HEK293 (cell line): ENCODE measurements at regions not wholly inside any gene's neighbourhood (a gene's known extent, or its start where the extent isn't known, plus 50 kb on each side); places are given as distances from the start of the nearest gene placed in this dataset.

Experiments
- CTCF ChIA-PET: fragments of 350-600 bp; formaldehyde crosslinking; extraction: SDS; loops from one replicate; lab custom pipeline; 2021; ENCODE audit warnings: antibody characterized with exemption; lab: Yijun Ruan, JAX
- POLR2A ChIA-PET: fragments of 300-600 bp; formaldehyde crosslinking; extraction: SDS; loops from one replicate; lab custom pipeline; 2020; ENCODE audit warnings: antibody characterized with exemption, inconsistent platforms; lab: Yijun Ruan, JAX
- H3K27ac ChIP-seq: fragments of 200-500 bp; sonication (Bioruptor generic); 2 replicates; pipeline ENCODE4 v1.5.1; 2014; ENCODE audit warnings: low read depth, low read length, control low read depth, inconsistent platforms; ENCODE audit errors: extremely low read depth
- H3K36me3 ChIP-seq, 2 experiments: fragments of 200-500 bp in 1 of 2; sonication (Bioruptor generic) in 1 of 2; 1 replicate in 1 of 2; 2 replicates in 1 of 2; pipeline ENCODE4 v1.5.1; 2014 to 2017; ENCODE audit warnings: inconsistent platforms in 2 of 2, low read length in 2 of 2; ENCODE audit not compliant: control insufficient read depth in 2 of 2, insufficient read depth in 1 of 2
- H3K4me1 ChIP-seq: fragments of 200-500 bp; sonication (Bioruptor generic); 2 replicates; pipeline ENCODE4 v1.5.1; 2014; ENCODE audit warnings: mild to moderate bottlenecking, low read length, inconsistent platforms; ENCODE audit not compliant: control insufficient read depth, insufficient read depth
- H3K4me3 ChIP-seq: 2 replicates; pipeline ENCODE4 v1.5.1; 2011; ENCODE audit warnings: low read depth, mild to moderate bottlenecking, control low read depth, low read length, moderate library complexity
- H3K9me3 ChIP-seq: fragments of 200-500 bp; sonication (Bioruptor generic); 2 replicates; pipeline ENCODE4 v1.5.1; 2014; ENCODE audit warnings: low read depth, low read length, inconsistent platforms; ENCODE audit not compliant: control insufficient read depth, insufficient read depth
- FEZF1 ChIP-seq: fragments of 450-650 bp; formaldehyde crosslinking; IDR thresholded peaks from 2 replicates; pipeline ENCODE4 v1.5.1; 2016; ENCODE audit warnings: missing biosample characterization, missing genetic modification characterization
- GLI4 ChIP-seq: fragments of 450-650 bp; formaldehyde crosslinking; IDR thresholded peaks from 2 replicates; pipeline ENCODE4 v1.5.1; 2016; ENCODE audit warnings: missing biosample characterization, missing genetic modification characterization
- KLF1 ChIP-seq: fragments of 450-650 bp; formaldehyde crosslinking; IDR thresholded peaks from 2 replicates; pipeline ENCODE4 v1.5.1; 2016; ENCODE audit warnings: missing biosample characterization, missing genetic modification characterization
- MEIS1 ChIP-seq: sonication (generic); formaldehyde crosslinking; IDR thresholded peaks from 2 replicates; pipeline ENCODE4 v1.8.1; 2022; ENCODE audit warnings: missing genetic modification reagents, mild to moderate bottlenecking, borderline replicate concordance
- TSHZ1 ChIP-seq: fragments of 450-650 bp; formaldehyde crosslinking; IDR thresholded peaks from 2 replicates; pipeline ENCODE4 v1.5.1; 2016; ENCODE audit warnings: missing biosample characterization, missing genetic modification characterization, borderline replicate concordance
- ZBTB1 ChIP-seq: fragments of 450-650 bp; formaldehyde crosslinking; IDR thresholded peaks from 2 replicates; pipeline ENCODE4 v1.5.1; 2016; ENCODE audit warnings: missing biosample characterization, missing genetic modification characterization
- ZBTB17 ChIP-seq: fragments of 450-650 bp; formaldehyde crosslinking; IDR thresholded peaks from 2 replicates; pipeline ENCODE4 v1.5.1; 2016; ENCODE audit warnings: missing biosample characterization, missing genetic modification characterization
- ZBTB26 ChIP-seq: fragments of 450-650 bp; formaldehyde crosslinking; optimal IDR thresholded peaks from 2 replicates; pipeline ENCODE3; 2016; ENCODE audit warnings: missing biosample characterization, mild to moderate bottlenecking, missing genetic modification characterization
- ZNF10 ChIP-seq: fragments of 450-650 bp; formaldehyde crosslinking; IDR thresholded peaks from 2 replicates; pipeline ENCODE4 v1.5.1; 2017; ENCODE audit warnings: missing biosample characterization, missing genetic modification characterization
- ZNF16 ChIP-seq: fragments of 450-650 bp; formaldehyde crosslinking; IDR thresholded peaks from 2 replicates; pipeline ENCODE4 v1.5.1; 2016; ENCODE audit warnings: low read depth, missing biosample characterization, missing genetic modification characterization
- ZNF19 ChIP-seq: fragments of 450-650 bp; formaldehyde crosslinking; IDR thresholded peaks from 2 replicates; pipeline ENCODE4; 2016; ENCODE audit warnings: missing biosample characterization, missing genetic modification characterization, low read depth
- ZNF311 ChIP-seq: fragments of 450-650 bp; formaldehyde crosslinking; IDR thresholded peaks from 2 replicates; pipeline ENCODE4 v1.5.1; 2017; ENCODE audit warnings: missing biosample characterization, missing genetic modification characterization, borderline replicate concordance
- ZNF335 ChIP-seq: fragments of 450-650 bp; formaldehyde crosslinking; conservative IDR thresholded peaks from 2 replicates; pipeline ENCODE4 v1.5.1; 2016; ENCODE audit warnings: missing biosample characterization, missing genetic modification characterization
- ZNF37A ChIP-seq: fragments of 450-650 bp; IDR thresholded peaks from 2 replicates; pipeline ENCODE4 v1.5.1; 2018; ENCODE audit warnings: missing biosample characterization, missing genetic modification characterization
- ZNF391 ChIP-seq: fragments of 450-650 bp; formaldehyde crosslinking; IDR thresholded peaks from 2 replicates; pipeline ENCODE4 v1.5.1; 2016; ENCODE audit warnings: low read depth, missing biosample characterization, missing genetic modification characterization, borderline replicate concordance
- ZNF398 ChIP-seq: fragments of 450-650 bp; formaldehyde crosslinking; IDR thresholded peaks from 2 replicates; pipeline ENCODE4 v1.5.1; 2017; ENCODE audit warnings: missing biosample characterization, missing genetic modification characterization
- ZNF449 ChIP-seq: fragments of 450-650 bp; formaldehyde crosslinking; IDR thresholded peaks from 2 replicates; pipeline ENCODE4 v1.5.1; 2017; ENCODE audit warnings: missing biosample characterization, mild to moderate bottlenecking, missing genetic modification characterization, moderate library complexity
- ZNF48 ChIP-seq: fragments of 450-650 bp; formaldehyde crosslinking; IDR thresholded peaks from 2 replicates; pipeline ENCODE4 v1.5.1; 2016; ENCODE audit warnings: missing biosample characterization, missing genetic modification characterization
- ZNF530 ChIP-seq: fragments of 450-650 bp; formaldehyde crosslinking; IDR thresholded peaks from 2 replicates; pipeline ENCODE4 v1.5.1; 2016; ENCODE audit warnings: low read depth, missing biosample characterization, missing genetic modification characterization
- ZNF558 ChIP-seq: fragments of 450-650 bp; formaldehyde crosslinking; IDR thresholded peaks from 2 replicates; pipeline ENCODE4 v1.5.1; 2016; ENCODE audit warnings: missing biosample characterization, missing genetic modification characterization
- ZNF629 ChIP-seq: fragments of 450-650 bp; formaldehyde crosslinking; IDR thresholded peaks from 2 replicates; pipeline ENCODE4 v1.5.1; 2017; ENCODE audit warnings: missing biosample characterization, missing genetic modification characterization
- ZNF76 ChIP-seq: fragments of 450-650 bp; formaldehyde crosslinking; IDR thresholded peaks from 2 replicates; pipeline ENCODE4; 2016; ENCODE audit warnings: low read depth, missing biosample characterization, missing genetic modification characterization, borderline replicate concordance
- ZNF777 ChIP-seq: fragments of 450-650 bp; formaldehyde crosslinking; IDR thresholded peaks from 2 replicates; pipeline ENCODE4 v1.5.1; 2017; ENCODE audit warnings: missing biosample characterization, missing genetic modification characterization, borderline replicate concordance
- ZNF791 ChIP-seq: fragments of 450-650 bp; formaldehyde crosslinking; IDR thresholded peaks from 2 replicates; pipeline ENCODE4 v1.5.1; 2016; ENCODE audit warnings: missing biosample characterization, missing genetic modification characterization
- TF ChIP-seq, protein P1 (sequence below): fragments of 450-650 bp; IDR thresholded peaks from 2 replicates; pipeline ENCODE4 v1.5.1; 2018; ENCODE audit warnings: missing biosample characterization, mild to moderate bottlenecking, missing genetic modification characterization

GRCh38 chr12:115024531-115024930, 340.6 kb upstream of the TBX3 start:
- H3K4me1 ChIP-seq = no peaks in the 10 kb centered on the region
- H3K9me3 ChIP-seq = no peaks in the 10 kb centered on the region
- H3K4me3 ChIP-seq = no peak overlapping the region
- ChIA-PET CTCF (interaction anchor here (1.4 kb wide), 1 partner anchor 14 kb away, joined by 4 read pairs; no protein-coding TSS in a partner anchor), POLR2A (interaction anchor here (0.6 kb wide), 1 partner anchor 15 kb away, joined by 3 read pairs; no protein-coding TSS in a partner anchor)
- H3K36me3 ChIP-seq = no peaks in the 10 kb centered on the region
- no peak overlapping the region for H3K27ac ChIP-seq
- TF ChIP-seq ZNF37A (tag by site-specific recombination) = no peak
- TF ChIP-seq ZNF449 = no peak
- TF ChIP-seq ZNF391 (tag by site-specific recombination) = no peak
- no peak for TF ChIP-seq ZNF19
- TF ChIP-seq ZNF558 (tag by site-specific recombination) = no peak
- TF ChIP-seq ZBTB17 (tag by site-specific recombination) = no peak
- no peak for TF ChIP-seq ZNF16 (tag by site-specific recombination)
- no peak for TF ChIP-seq ZNF76 (tag by site-specific recombination)
- no peak for TF ChIP-seq TSHZ1 (tag by site-specific recombination)
- TF ChIP-seq ZNF629 (tag by site-specific recombination) = no peak
- TF ChIP-seq FEZF1 (tag by site-specific recombination) = no peak
- no peak for TF ChIP-seq ZNF48 (tag by site-specific recombination)
- no peak for TF ChIP-seq MEIS1 (CRISPR knock-in tag)
- TF ChIP-seq GLI4 = no peak
- TF ChIP-seq ZBTB26 = no peak
- no peak for TF ChIP-seq KLF1 (tag by site-specific recombination)
- no peak for TF ChIP-seq ZNF311 (tag by site-specific recombination)
- TF ChIP-seq ZNF530 (tag by site-specific recombination) = no peak

- POLR2A ChIA-PET = no interaction called here
- H3K4me3 ChIP-seq = no peak overlapping the region
- no peak overlapping the region for H3K27ac ChIP-seq
- CTCF ChIA-PET = interaction anchor here (0.7 to 1.4 kb wide), 3 partner anchors 13 to 20 kb away, joined by 3 to 4 read pairs (median 3); no protein-coding TSS in a partner anchor
- H3K9me3 ChIP-seq = no peaks in the 10 kb centered on the region
- no peaks in the 10 kb centered on the region for H3K4me1 ChIP-seq
- H3K36me3 ChIP-seq = no peaks in the 10 kb centered on the region
- TF ChIP-seq, protein P1, sequence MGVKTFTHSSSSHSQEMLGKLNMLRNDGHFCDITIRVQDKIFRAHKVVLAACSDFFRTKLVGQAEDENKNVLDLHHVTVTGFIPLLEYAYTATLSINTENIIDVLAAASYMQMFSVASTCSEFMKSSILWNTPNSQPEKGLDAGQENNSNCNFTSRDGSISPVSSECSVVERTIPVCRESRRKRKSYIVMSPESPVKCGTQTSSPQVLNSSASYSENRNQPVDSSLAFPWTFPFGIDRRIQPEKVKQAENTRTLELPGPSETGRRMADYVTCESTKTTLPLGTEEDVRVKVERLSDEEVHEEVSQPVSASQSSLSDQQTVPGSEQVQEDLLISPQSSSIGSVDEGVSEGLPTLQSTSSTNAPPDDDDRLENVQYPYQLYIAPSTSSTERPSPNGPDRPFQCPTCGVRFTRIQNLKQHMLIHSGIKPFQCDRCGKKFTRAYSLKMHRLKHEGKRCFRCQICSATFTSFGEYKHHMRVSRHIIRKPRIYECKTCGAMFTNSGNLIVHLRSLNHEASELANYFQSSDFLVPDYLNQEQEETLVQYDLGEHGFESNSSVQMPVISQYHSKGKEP (tag by site-specific recombination) = no peak
- TF ChIP-seq ZNF791 = no peak
- TF ChIP-seq ZNF398 (tag by site-specific recombination) = no peak
- TF ChIP-seq ZNF10 (tag by site-specific recombination) = no peak
- TF ChIP-seq ZNF777 (tag by site-specific recombination) = no peak
- TF ChIP-seq ZBTB1 (tag by site-specific recombination) = no peak
- TF ChIP-seq ZNF335 (tag by site-specific recombination) = no peak
These were observed 339.6 kb upstream of the TBX3 start for GRCh38 chr12:115023279-115024265.
